ENCODE measurements at regions not wholly inside any gene's neighbourhood (a gene's known extent, or its start where the extent isn't known, plus 50 kb on each side); places are given as distances from the start of the nearest gene placed in this dataset.

DNA sequence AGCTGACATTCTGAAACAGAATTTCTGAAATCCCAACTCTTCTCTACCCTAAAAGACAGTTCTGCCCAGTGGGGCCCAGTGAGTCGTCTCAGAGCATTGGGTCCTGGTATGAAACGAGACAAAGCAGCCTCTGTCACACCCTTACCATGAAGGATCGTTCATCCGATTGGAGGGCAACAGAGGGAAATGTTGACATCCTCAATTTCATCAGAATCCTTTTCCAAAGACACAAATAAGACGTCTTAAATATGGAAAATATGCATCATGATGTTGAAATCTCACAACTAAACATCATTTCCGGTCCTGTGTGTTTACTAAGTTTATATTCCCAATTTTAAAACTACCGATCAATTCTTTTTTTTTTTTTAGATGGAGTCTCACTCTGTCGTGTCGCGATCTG lies 112.1 kb upstream of the SLC45A1 start:
- BruUV-seq (replicated peaks): no TSS peak
- TF ChIP-seq TCF7L2 (IDR thresholded peaks at IDR 0.05; ENCODE audit: low read depth, low read length) (no peak), SIN3A (IDR thresholded peaks at IDR 0.05; ENCODE audit: borderline replicate concordance, insufficient read depth, low read depth, low read length) (no peak), POLR2AphosphoS5 (IDR thresholded peaks at IDR 0.05; ENCODE audit: low read depth, low read length) (no peak)
- TF ChIP-seq, protein P1, sequence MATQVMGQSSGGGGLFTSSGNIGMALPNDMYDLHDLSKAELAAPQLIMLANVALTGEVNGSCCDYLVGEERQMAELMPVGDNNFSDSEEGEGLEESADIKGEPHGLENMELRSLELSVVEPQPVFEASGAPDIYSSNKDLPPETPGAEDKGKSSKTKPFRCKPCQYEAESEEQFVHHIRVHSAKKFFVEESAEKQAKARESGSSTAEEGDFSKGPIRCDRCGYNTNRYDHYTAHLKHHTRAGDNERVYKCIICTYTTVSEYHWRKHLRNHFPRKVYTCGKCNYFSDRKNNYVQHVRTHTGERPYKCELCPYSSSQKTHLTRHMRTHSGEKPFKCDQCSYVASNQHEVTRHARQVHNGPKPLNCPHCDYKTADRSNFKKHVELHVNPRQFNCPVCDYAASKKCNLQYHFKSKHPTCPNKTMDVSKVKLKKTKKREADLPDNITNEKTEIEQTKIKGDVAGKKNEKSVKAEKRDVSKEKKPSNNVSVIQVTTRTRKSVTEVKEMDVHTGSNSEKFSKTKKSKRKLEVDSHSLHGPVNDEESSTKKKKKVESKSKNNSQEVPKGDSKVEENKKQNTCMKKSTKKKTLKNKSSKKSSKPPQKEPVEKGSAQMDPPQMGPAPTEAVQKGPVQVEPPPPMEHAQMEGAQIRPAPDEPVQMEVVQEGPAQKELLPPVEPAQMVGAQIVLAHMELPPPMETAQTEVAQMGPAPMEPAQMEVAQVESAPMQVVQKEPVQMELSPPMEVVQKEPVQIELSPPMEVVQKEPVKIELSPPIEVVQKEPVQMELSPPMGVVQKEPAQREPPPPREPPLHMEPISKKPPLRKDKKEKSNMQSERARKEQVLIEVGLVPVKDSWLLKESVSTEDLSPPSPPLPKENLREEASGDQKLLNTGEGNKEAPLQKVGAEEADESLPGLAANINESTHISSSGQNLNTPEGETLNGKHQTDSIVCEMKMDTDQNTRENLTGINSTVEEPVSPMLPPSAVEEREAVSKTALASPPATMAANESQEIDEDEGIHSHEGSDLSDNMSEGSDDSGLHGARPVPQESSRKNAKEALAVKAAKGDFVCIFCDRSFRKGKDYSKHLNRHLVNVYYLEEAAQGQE (IDR thresholded peaks at IDR 0.05; ENCODE audit: insufficient read depth in 1 of 2, low read depth in 2 of 2, low read length in 1 of 2): no peak
- TF ChIP-seq, protein P2, sequence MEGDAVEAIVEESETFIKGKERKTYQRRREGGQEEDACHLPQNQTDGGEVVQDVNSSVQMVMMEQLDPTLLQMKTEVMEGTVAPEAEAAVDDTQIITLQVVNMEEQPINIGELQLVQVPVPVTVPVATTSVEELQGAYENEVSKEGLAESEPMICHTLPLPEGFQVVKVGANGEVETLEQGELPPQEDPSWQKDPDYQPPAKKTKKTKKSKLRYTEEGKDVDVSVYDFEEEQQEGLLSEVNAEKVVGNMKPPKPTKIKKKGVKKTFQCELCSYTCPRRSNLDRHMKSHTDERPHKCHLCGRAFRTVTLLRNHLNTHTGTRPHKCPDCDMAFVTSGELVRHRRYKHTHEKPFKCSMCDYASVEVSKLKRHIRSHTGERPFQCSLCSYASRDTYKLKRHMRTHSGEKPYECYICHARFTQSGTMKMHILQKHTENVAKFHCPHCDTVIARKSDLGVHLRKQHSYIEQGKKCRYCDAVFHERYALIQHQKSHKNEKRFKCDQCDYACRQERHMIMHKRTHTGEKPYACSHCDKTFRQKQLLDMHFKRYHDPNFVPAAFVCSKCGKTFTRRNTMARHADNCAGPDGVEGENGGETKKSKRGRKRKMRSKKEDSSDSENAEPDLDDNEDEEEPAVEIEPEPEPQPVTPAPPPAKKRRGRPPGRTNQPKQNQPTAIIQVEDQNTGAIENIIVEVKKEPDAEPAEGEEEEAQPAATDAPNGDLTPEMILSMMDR (IDR thresholded peaks at IDR 0.05): no peak
- Histone ChIP-seq H3K27ac (ENCODE audit: low read length) (peak overlapping the region; percentile 99), H3K36me3 (ENCODE audit: control insufficient read depth, insufficient read depth, low read length) (no peaks in the 10 kb centered on the region), H3K4me1 (ENCODE audit: control insufficient read depth, insufficient read depth, low read length) (peaks cover 40% of the 10 kb centered on the region), H3K27me3 (ENCODE audit: control insufficient read depth, insufficient read depth, low read length) (no peaks in the 10 kb centered on the region), H3K4me3 (ENCODE audit: low read depth in 2 of 2, low read length in 2 of 2) (no peak overlapping the region), H3K9me3 (ENCODE audit: control insufficient read depth, insufficient read depth, low read depth, low read length) (no peaks in the 10 kb centered on the region)
- intact Hi-C loops (cut with micrococcal nuclease; ENCODE audit: unreplicated experiment): no loop called here
- POLR2A ChIA-PET: interaction anchor here (0.6 kb wide), 1 partner anchor 11 kb away, joined by 10 read pairs; no protein-coding TSS in a partner anchor
- in situ Hi-C loops (cut with HindIII; ENCODE audit: low pct_unique_long_range_greater_than_20kb, low sequenced_read_pairs): no loop called here
- CTCF ChIA-PET: interaction anchor here (1.2 kb wide), 1 partner anchor 32 kb away, joined by 15 read pairs; no protein-coding TSS in a partner anchor
- ATAC-seq (no peak), DNase-seq (ENCODE audit: low read depth, low spot score) (no peak)

DNA sequence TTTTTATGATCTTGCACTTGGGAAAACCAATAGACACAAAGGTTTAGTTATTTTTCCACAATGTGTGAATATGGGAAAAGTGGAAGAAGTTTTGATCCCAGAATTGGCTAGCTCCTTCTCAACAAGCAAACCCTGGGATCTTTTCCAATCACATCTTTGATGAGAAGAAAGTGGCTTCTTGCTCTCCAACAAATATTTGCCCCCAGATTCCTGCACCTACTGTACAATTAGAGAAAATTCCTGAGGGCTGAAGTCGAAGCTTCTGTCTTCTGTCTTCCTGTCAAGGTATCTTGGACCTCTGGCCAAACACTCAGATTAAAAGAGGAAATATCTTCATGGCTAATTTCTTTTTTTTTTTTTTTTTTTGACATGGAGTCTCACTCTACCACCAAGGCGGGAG lies 113.1 kb upstream of the SLC45A1 start:
- POLR2A ChIA-PET: interaction anchor here (0.7 kb wide), 3 partner anchors 9 to 176 kb away, joined by 3 to 8 read pairs (median 5); no protein-coding TSS in a partner anchor
- H3K9me3 ChIP-seq (ENCODE audit: control insufficient read depth, insufficient read depth, low read depth, low read length): no peaks in the 10 kb centered on the region
- DNase-seq (ENCODE audit: low read depth, low spot score) (no peak), ATAC-seq (no peak)
- BruUV-seq (replicated peaks): no TSS peak
- no peaks in the 10 kb centered on the region for H3K36me3 ChIP-seq (ENCODE audit: control insufficient read depth, insufficient read depth, low read length)
- CTCF ChIA-PET: interaction anchor here (0.7 to 1.2 kb wide), 3 partner anchors 33 to 232 kb away, joined by 4 to 15 read pairs (median 6); no protein-coding TSS in a partner anchor
- in situ Hi-C loops (cut with HindIII; ENCODE audit: low pct_unique_long_range_greater_than_20kb, low sequenced_read_pairs) (no loop called here), intact Hi-C loops (cut with micrococcal nuclease; ENCODE audit: unreplicated experiment) (loop anchor here (5.0 kb wide), 1 partner anchor 107 kb away; no protein-coding TSS in a partner anchor)
- H3K4me3 ChIP-seq (ENCODE audit: low read depth in 2 of 2, low read length in 2 of 2): no peak overlapping the region
- TF ChIP-seq, protein P2 (IDR thresholded peaks at IDR 0.05): no peak
- TF ChIP-seq SIN3A (IDR thresholded peaks at IDR 0.05; ENCODE audit: borderline replicate concordance, insufficient read depth, low read depth, low read length) (no peak), TCF7L2 (IDR thresholded peaks at IDR 0.05; ENCODE audit: low read depth, low read length) (no peak), POLR2AphosphoS5 (IDR thresholded peaks at IDR 0.05; ENCODE audit: low read depth, low read length) (no peak)
- TF ChIP-seq, protein P1 (IDR thresholded peaks at IDR 0.05; ENCODE audit: insufficient read depth in 1 of 2, low read depth in 2 of 2, low read length in 1 of 2): no peak
- H3K27me3 ChIP-seq (ENCODE audit: control insufficient read depth, insufficient read depth, low read length): no peaks in the 10 kb centered on the region
- H3K4me1 ChIP-seq (ENCODE audit: control insufficient read depth, insufficient read depth, low read length): peaks cover 46% of the 10 kb centered on the region
- H3K27ac ChIP-seq (ENCODE audit: low read length): peak overlapping the region; percentile 99
